HEK293 (cell line): ENCODE measurements at regions not wholly inside any gene's neighbourhood (a gene's known extent, or its start where the extent isn't known, plus 50 kb on each side); places are given as distances from the start of the nearest gene placed in this dataset.

Experiments
- BCL11B ChIP-seq: fragments of 450-650 bp; formaldehyde crosslinking; IDR thresholded peaks from 2 replicates; pipeline ENCODE4 v1.5.1; 2016; ENCODE audit warnings: low read depth, missing biosample characterization, missing genetic modification characterization
- GFI1B ChIP-seq: fragments of 450-650 bp; formaldehyde crosslinking; IDR thresholded peaks from 2 replicates; pipeline ENCODE4 v1.5.1; 2016; ENCODE audit warnings: missing biosample characterization, missing genetic modification characterization
- OVOL3 ChIP-seq: fragments of 450-650 bp; formaldehyde crosslinking; IDR thresholded peaks from 2 replicates; pipeline ENCODE4 v1.5.1; 2016; ENCODE audit warnings: missing biosample characterization, missing genetic modification characterization
- RBAK ChIP-seq: fragments of 450-650 bp; formaldehyde crosslinking; IDR thresholded peaks from 2 replicates; pipeline ENCODE4 v1.5.1; 2016; ENCODE audit warnings: missing biosample characterization, missing genetic modification characterization
- TRIM28 ChIP-seq: IDR thresholded peaks from 2 replicates; pipeline ENCODE4 v1.6.1; 2011; ENCODE audit warnings: low read length, control low read depth, borderline replicate concordance
- YY1 ChIP-seq: fragments of 450-650 bp; formaldehyde crosslinking; IDR thresholded peaks from 2 replicates; pipeline ENCODE4 v1.5.1; 2018; ENCODE audit warnings: missing biosample characterization, missing genetic modification characterization
- ZBTB21 ChIP-seq: fragments of 450-650 bp; formaldehyde crosslinking; IDR thresholded peaks from 2 replicates; pipeline ENCODE4 v1.5.1; 2017; ENCODE audit warnings: missing biosample characterization, missing genetic modification characterization
- ZNF140 ChIP-seq: fragments of 450-650 bp; formaldehyde crosslinking; IDR thresholded peaks from 2 replicates; pipeline ENCODE4 v1.5.1; 2016; ENCODE audit warnings: missing biosample characterization, missing genetic modification characterization
- ZNF621 ChIP-seq: fragments of 450-650 bp; formaldehyde crosslinking; IDR thresholded peaks from 2 replicates; pipeline ENCODE4 v1.5.1; 2017; ENCODE audit warnings: missing biosample characterization, missing genetic modification characterization
- ZNF624 ChIP-seq: fragments of 450-650 bp; formaldehyde crosslinking; IDR thresholded peaks from 2 replicates; pipeline ENCODE4 v1.5.1; 2017; ENCODE audit warnings: missing biosample characterization, missing genetic modification characterization
- ZNF768 ChIP-seq: fragments of 450-650 bp; formaldehyde crosslinking; IDR thresholded peaks from 2 replicates; pipeline ENCODE4 v1.5.1; 2018; ENCODE audit warnings: missing biosample characterization, mild to moderate bottlenecking, missing genetic modification characterization
- TF ChIP-seq, protein P1 (sequence below): fragments of 450-650 bp; formaldehyde crosslinking; IDR thresholded peaks from 2 replicates; pipeline ENCODE4 v1.5.1; 2016; ENCODE audit warnings: missing biosample characterization, missing genetic modification characterization
- TF ChIP-seq, protein P2 (sequence below): fragments of 450-650 bp; formaldehyde crosslinking; IDR thresholded peaks from 2 replicates; pipeline ENCODE4 v1.5.1; 2016; ENCODE audit warnings: missing biosample characterization, missing genetic modification characterization
- TF ChIP-seq, protein P3 (sequence below): fragments of 450-650 bp; formaldehyde crosslinking; IDR thresholded peaks from 2 replicates; pipeline ENCODE4 v1.5.1; 2016; ENCODE audit warnings: missing biosample characterization, missing genetic modification characterization, low read depth

DNA sequence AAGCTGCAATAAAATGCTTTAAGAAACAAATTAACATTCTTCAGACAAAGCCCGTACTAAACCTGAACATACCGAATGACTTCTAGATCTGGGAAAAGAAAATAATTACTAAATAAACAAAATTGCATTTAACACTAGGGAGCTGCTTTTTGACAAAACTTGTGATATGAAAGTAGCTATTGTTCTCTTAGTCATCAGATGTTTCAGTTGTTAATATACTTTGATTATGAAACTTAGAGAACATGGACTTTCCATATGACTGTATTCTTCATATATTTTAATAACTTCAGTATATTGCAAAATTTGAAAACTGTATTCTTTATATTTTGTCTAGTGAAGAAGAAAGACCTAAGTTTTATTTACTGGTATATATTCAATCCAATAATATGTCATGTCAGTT is 1262.1 kb downstream of the NCAM2 start:
- TF ChIP-seq ZBTB21 (no peak), RBAK (tag by site-specific recombination) (no peak), TRIM28 (no peak), GFI1B (tag by site-specific recombination) (no peak), ZNF768 (tag by site-specific recombination) (no peak), BCL11B (tag by site-specific recombination) (no peak), OVOL3 (no peak), ZNF140 (tag by site-specific recombination) (no peak), YY1 (no peak), ZNF621 (tag by site-specific recombination) (no peak), ZNF624 (tag by site-specific recombination) (no peak)
- TF ChIP-seq, protein P1, sequence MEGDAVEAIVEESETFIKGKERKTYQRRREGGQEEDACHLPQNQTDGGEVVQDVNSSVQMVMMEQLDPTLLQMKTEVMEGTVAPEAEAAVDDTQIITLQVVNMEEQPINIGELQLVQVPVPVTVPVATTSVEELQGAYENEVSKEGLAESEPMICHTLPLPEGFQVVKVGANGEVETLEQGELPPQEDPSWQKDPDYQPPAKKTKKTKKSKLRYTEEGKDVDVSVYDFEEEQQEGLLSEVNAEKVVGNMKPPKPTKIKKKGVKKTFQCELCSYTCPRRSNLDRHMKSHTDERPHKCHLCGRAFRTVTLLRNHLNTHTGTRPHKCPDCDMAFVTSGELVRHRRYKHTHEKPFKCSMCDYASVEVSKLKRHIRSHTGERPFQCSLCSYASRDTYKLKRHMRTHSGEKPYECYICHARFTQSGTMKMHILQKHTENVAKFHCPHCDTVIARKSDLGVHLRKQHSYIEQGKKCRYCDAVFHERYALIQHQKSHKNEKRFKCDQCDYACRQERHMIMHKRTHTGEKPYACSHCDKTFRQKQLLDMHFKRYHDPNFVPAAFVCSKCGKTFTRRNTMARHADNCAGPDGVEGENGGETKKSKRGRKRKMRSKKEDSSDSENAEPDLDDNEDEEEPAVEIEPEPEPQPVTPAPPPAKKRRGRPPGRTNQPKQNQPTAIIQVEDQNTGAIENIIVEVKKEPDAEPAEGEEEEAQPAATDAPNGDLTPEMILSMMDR (tag by site-specific recombination) = no peak
- TF ChIP-seq, protein P2, sequence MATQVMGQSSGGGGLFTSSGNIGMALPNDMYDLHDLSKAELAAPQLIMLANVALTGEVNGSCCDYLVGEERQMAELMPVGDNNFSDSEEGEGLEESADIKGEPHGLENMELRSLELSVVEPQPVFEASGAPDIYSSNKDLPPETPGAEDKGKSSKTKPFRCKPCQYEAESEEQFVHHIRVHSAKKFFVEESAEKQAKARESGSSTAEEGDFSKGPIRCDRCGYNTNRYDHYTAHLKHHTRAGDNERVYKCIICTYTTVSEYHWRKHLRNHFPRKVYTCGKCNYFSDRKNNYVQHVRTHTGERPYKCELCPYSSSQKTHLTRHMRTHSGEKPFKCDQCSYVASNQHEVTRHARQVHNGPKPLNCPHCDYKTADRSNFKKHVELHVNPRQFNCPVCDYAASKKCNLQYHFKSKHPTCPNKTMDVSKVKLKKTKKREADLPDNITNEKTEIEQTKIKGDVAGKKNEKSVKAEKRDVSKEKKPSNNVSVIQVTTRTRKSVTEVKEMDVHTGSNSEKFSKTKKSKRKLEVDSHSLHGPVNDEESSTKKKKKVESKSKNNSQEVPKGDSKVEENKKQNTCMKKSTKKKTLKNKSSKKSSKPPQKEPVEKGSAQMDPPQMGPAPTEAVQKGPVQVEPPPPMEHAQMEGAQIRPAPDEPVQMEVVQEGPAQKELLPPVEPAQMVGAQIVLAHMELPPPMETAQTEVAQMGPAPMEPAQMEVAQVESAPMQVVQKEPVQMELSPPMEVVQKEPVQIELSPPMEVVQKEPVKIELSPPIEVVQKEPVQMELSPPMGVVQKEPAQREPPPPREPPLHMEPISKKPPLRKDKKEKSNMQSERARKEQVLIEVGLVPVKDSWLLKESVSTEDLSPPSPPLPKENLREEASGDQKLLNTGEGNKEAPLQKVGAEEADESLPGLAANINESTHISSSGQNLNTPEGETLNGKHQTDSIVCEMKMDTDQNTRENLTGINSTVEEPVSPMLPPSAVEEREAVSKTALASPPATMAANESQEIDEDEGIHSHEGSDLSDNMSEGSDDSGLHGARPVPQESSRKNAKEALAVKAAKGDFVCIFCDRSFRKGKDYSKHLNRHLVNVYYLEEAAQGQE = no peak
- TF ChIP-seq, protein P3, sequence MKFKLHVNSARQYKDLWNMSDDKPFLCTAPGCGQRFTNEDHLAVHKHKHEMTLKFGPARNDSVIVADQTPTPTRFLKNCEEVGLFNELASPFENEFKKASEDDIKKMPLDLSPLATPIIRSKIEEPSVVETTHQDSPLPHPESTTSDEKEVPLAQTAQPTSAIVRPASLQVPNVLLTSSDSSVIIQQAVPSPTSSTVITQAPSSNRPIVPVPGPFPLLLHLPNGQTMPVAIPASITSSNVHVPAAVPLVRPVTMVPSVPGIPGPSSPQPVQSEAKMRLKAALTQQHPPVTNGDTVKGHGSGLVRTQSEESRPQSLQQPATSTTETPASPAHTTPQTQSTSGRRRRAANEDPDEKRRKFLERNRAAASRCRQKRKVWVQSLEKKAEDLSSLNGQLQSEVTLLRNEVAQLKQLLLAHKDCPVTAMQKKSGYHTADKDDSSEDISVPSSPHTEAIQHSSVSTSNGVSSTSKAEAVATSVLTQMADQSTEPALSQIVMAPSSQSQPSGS = no peak
